ENCODE measurements at regions not wholly inside any gene's neighbourhood (a gene's known extent, or its start where the extent isn't known, plus 50 kb on each side); places are given as distances from the start of the nearest gene placed in this dataset.

GRCh38 chr11:15765530-15765929 lies 590.8 kb downstream of the SOX6 start:
- no peak for DNase-seq (ENCODE audit: low read depth, low spot score)

DNA sequence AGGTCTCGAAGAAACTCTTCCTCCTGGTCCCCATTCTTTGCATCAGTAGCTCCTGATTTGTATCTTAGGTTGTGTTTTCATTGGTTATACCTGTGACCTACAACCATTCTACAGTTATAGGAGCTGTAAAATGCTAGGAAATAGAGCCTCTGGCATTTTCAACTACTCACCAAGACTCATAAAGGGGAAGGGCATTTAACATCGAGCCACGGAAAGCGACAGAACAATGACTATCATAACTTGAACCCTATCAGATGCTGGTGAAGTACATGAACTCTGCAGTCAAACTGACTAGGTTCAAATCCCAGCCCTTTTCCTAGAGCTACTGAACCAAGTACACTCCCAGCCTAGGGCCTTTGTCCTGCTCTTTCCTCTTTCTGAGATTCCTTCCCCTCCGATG lies 588.0 kb downstream of the SOX6 start:
- no peak for DNase-seq (ENCODE audit: low read depth, low spot score)

GRCh38 chr11:15769203-15769602 lies 587.1 kb downstream of the SOX6 start:
- DNase-seq (ENCODE audit: low read depth, low spot score), result no peak

GRCh38 chr11:15770798-15771414 lies 585.4 kb downstream of the SOX6 start:
- no peak for DNase-seq (ENCODE audit: low read depth, low spot score)

GRCh38 chr11:15772547-15772946 lies 583.8 kb downstream of the SOX6 start:
- DNase-seq (ENCODE audit: low read depth, low spot score), result no peak

DNA sequence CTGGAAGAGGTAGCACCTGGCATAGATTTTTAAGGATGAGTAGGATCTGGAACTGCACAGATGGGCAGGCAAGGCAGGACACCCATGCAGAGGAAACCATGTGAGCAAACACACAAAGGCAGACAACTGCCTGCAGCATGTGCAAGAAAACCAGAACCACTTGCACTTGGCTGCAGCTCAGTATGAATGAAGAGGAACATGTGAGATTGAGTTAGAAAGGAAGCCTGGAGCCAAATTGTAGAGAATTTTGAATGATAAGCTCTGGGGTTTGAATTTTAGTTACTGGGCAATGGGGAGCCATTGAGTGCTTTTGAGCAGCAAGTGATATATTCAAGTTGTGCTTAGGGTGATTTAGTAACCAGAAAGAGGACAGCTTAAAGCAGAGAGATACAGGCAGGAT lies 583.4 kb downstream of the SOX6 start:
- DNase-seq (ENCODE audit: low read depth, low spot score), result no peak

DNA sequence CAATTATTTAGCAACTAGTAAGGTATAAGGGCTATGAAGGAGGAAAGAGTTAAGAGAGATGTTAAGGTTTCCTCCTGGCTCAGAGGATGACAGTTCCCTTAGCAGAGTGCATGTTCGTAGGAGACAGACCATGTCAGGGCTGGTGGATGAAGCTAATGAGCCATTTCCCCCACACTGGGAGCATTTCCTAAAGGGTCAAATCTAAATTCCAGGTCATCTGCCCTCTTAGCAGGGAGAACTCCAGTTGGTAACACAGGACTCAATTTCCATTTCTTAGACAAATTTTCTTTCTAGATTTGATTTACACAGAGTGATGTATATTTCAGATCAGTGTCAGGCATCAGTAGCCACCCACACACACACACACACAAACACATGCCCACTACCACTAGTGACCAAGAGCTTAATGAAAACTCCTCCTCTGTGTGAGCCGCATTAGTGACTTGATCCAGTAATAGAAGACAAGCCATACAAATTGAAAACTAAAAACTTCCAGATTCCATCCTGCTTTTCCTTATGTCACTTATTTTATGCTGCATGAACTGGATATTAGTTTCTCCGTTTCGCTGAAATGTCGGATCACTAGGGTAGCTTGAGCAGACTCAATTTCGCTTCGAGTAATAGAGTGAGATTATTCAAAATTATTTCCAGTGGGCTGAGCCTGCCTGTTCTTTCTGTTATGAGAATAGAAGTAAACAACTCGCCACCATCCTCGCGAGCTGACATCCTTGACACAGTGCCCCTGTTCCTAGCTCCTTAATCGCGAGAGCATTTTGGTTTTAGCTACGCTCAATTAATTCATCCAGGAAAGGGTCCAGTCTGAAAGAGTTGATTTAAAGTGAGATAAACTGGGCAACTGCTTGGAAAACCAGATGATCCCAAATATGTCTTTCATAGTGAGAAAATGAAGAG lies 582.6 kb downstream of the SOX6 start:
- no peak for DNase-seq (ENCODE audit: low read depth, low spot score)

DNA sequence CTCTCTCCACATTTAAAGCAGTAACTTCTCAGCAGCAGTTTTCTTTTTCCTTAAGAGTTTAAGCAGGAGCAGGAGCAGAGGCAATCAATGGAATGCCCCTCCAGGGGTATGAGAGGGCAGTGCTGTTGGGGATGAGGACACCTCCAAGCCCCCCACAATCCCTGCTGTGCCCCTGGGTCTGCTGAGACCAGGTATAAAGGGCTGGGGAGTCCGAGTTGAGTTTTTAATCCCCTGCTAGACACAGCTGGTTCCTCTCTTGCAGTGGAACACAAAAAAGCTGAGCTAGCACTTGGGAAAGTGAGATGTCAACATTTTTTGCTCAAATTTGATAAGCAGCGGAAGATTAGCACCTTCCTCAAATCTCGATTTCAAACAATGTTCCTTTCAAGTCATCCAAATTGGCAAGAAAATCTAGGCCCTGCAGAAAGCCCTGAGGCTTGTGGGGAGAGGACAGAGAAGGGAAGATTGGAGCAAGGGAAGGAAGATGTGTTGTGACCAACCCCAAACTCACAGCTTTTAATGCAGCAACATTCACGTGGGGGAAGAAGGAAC lies 581.9 kb downstream of the SOX6 start:
- no peak for DNase-seq (ENCODE audit: low read depth, low spot score)

- no peak for DNase-seq (ENCODE audit: low read depth, low spot score)
Measured at GRCh38 chr11:15775015-15775541, 581.3 kb downstream of the SOX6 start.

- DNase-seq (ENCODE audit: low read depth, low spot score), result no peak
Measured at GRCh38 chr11:15775797-15776196, 580.5 kb downstream of the SOX6 start.

DNA sequence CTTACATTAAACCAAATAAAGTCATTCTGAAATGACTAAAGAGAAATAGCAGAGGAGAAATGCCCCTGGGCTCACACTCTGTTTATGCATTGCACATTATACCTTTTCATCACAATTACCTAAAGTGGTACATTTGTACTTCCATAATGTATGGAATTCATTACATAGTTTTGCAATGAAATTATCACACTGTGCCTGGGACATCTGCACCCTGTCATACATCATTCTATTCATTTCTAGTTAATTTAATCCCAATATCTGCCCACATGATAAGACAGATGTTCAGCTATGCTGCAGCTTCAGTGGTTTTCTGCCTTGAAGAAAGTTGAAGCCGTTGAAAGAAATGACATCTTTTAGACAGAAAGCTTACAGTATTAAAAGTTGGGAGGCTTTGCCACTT lies 580.0 kb downstream of the SOX6 start:
- no peak for DNase-seq (ENCODE audit: low read depth, low spot score)

DNA sequence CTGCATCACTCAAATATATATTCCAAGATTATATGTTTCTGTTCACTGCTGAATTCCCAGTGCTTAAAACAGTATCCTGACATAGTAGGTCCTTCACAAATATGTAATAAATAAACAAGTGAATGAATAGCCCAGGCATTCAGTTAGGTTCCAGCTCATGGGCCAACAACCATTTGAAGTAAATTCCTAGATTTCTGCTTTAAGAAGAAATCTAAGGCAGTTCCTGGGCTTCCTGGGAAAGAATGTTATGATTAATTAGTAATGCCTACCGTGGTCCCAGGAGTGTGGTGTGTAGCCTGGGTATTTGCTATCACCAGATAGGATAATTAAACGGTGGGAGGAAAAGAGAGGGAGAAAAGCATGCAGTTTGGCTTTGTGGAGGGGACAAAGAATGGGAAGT lies 576.8 kb downstream of the SOX6 start:
- no peak for DNase-seq (ENCODE audit: low read depth, low spot score)

- DNase-seq (ENCODE audit: low read depth, low spot score), result no peak
Measured at GRCh38 chr11:15780382-15780781, 576.0 kb downstream of the SOX6 start.

DNA sequence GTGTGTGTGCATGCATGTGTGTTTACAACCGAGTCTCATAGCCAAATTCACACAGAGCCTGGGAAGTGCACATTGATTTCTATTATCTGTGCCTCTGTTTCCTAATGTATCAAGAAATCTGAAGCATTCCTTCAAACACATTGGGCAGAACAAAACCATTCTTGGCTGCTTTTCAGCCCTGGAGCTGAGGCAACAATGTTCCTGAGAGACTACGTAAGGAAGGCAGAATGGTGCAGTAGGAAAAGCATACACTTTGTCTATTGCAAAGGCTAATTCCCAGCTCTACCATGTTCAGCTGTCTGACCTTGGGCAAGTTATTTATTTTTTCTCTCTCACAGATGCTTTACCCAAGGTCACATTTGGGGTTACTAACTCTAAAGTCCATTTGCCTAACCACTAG lies 575.5 kb downstream of the SOX6 start:
- DNase-seq (ENCODE audit: low read depth, low spot score), result no peak

GRCh38 chr11:15783619-15784018 lies 572.7 kb downstream of the SOX6 start:
- DNase-seq (ENCODE audit: low read depth, low spot score), result no peak

DNA sequence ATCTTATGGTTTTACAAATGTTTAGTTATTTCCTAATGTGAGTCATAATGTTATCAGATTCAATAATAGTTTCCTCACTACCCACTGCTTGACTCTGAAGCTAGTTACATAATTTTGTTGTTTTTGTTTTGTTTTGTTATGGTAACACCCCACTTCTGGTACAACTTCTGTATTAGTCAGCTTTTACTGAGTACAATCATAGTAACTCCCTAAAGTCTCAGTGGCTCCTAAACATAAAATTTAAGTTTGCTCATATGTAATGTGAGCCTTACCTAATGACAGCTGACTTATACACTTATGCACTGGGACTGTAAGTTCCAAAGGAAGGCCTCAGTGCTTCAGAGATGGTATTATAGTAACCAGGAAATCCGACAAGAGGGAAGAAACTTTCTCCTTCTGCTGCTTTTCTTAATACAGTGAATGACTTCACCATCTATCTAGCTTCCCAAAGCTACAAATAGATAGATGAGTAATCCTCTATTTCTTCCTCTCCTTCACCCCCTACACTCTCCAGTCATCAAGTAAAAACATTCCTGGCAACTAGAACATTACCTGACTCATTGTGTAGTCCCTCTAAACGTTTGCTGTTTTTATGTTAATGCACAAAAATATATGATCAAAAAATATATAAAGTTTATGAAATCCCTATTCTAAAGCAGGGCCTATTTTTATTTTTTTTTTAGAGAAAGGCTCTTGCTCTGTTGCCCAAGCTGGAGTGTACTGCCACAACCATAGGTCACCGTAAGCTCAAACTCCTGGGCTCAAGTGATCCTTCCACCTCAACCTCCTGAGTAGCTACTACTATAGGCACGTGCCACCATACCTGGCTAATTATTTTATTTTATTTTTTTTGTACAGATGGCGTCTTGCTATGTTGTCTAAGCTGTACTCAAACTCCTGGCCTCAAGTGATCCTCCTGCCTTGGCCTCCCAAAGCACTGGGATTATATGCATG lies 563.0 kb downstream of the SOX6 start:
- DNase-seq (ENCODE audit: low read depth, low spot score), result no peak

GRCh38 chr11:15794361-15795150 lies 561.8 kb downstream of the SOX6 start:
- no peak for DNase-seq (ENCODE audit: low read depth, low spot score)

DNA sequence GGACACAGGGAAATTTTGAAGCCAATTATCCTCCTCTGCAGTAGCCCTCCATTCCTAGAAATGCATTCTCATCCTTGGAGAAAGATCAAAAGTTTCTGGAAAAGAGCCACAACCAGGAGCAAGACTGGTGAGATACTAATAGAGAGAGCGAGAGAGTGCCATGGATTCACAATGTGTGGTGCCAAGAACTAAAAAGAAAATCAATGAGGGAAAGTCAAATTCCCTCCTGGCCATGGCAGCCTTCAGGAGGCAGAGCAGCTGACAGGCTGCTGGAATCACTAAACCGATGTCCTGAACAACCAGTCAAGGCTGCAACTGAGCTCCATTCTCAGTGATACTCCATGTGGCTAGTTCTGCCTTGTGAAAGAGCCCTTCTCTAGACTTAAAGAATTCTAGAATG lies 561.0 kb downstream of the SOX6 start:
- DNase-seq (ENCODE audit: low read depth, low spot score), result no peak

DNA sequence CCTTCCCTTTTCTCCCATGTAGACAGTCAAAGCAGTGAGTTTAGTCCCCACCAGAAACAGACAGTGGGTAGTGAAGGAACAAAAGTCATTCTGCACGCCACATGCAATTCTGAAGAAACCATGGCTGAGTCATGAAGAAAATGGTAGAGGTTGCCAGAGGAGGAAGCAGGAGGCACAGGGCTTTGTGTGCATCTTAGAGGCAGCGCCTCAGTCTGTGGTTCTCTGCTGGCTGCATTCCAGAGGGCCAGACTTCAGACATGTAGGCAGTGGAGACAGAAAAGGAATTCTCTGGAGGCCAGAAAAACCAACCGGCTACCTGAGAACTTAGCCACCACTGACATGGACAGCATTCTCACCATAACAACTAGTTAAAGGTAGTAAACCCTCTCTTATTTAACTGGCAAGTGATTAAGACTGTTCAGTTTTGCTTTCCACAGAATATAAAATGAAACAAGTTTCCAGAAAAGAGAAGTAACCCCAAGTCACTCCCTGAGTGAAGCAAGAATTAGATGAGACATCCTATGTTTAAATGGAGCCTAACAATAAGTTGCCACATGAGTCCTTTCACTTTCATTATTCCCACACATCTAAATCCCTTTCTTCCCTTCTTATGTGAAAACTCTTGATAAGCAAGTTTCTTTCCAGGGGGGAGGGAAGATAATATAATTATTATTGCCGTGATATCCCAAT lies 556.1 kb downstream of the SOX6 start:
- DNase-seq (ENCODE audit: low read depth, low spot score), result no peak

GRCh38 chr11:15801126-15801525 lies 555.2 kb downstream of the SOX6 start:
- no peak for DNase-seq (ENCODE audit: low read depth, low spot score)
